BJ (cell line): ENCODE measurements at regions not wholly inside any gene's neighbourhood (a gene's known extent, or its start where the extent isn't known, plus 50 kb on each side); places are given as distances from the start of the nearest gene placed in this dataset.
A peak's percentile ranks its signal among the peaks of the same experiment; 100 is the strongest.

ENCODE experiments used
- CTCF ChIA-PET: fragments of 350-600 bp; formaldehyde crosslinking; extraction: SDS; loops from one replicate; lab custom pipeline; 2021; ENCODE audit warnings: antibody characterized with exemption, inconsistent platforms; lab: Yijun Ruan, JAX
- POLR2A ChIA-PET: fragments of 300-600 bp; sonication (Branson Sonifier 250); formaldehyde crosslinking; extraction: SDS; loops from one replicate; lab custom pipeline; 2021; ENCODE audit warnings: antibody characterized with exemption; lab: Charles Lee
- DNase-seq: peaks from one replicate; pipeline ENCODE4 v3.0.0-alpha.2; 2011; ENCODE audit warnings: low read depth
- H3K27me3 ChIP-seq: 2 replicates; pipeline ENCODE4 v1.6.0; 2011; ENCODE audit warnings: low read length; ENCODE audit not compliant: control insufficient read depth, insufficient read depth
- H3K36me3 ChIP-seq: 2 replicates; pipeline ENCODE4 v1.5.1; 2011; ENCODE audit warnings: low read length; ENCODE audit not compliant: control insufficient read depth, insufficient read depth
- H3K4me3 ChIP-seq: 2 replicates; pipeline ENCODE4 v1.5.1; 2011; ENCODE audit warnings: low read depth, mild to moderate bottlenecking, control low read depth, low read length
- TF ChIP-seq, protein P1 (sequence below): IDR thresholded peaks from 2 replicates; pipeline ENCODE4 v1.5.1; 2011; ENCODE audit warnings: low read depth, mild to moderate bottlenecking, control low read depth, inconsistent platforms, low read length, moderate library complexity; ENCODE audit not compliant: insufficient read depth

DNA sequence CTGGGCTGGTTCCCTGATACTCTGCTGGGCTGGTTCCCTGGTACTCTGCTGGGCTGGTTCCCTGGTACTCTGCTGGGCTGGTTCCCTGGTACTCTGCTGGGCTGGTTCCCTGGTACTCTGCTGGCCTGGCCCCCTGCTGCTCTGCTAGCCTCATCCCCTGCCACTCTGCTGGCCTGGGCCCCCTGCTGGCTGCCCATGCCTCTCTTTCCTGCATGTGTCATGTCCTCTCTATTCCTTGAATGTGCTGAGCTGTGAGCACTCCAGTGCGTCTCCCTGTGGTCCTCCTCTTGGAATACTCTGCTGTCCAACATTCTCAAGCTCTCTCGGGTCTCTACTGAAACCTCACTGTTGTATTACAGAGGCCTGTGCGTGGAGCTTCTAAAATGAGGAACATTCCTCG is 216.3 kb downstream of the RNF144A start:
- Histone ChIP-seq H3K36me3 (no peaks in the 10 kb centered on the region), H3K27me3 (no peaks in the 10 kb centered on the region), H3K4me3 (no peak overlapping the region)
- POLR2A ChIA-PET = no interaction called here
- TF ChIP-seq, protein P1, sequence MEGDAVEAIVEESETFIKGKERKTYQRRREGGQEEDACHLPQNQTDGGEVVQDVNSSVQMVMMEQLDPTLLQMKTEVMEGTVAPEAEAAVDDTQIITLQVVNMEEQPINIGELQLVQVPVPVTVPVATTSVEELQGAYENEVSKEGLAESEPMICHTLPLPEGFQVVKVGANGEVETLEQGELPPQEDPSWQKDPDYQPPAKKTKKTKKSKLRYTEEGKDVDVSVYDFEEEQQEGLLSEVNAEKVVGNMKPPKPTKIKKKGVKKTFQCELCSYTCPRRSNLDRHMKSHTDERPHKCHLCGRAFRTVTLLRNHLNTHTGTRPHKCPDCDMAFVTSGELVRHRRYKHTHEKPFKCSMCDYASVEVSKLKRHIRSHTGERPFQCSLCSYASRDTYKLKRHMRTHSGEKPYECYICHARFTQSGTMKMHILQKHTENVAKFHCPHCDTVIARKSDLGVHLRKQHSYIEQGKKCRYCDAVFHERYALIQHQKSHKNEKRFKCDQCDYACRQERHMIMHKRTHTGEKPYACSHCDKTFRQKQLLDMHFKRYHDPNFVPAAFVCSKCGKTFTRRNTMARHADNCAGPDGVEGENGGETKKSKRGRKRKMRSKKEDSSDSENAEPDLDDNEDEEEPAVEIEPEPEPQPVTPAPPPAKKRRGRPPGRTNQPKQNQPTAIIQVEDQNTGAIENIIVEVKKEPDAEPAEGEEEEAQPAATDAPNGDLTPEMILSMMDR = 0 out of 2 replicates have a peak, but pooled peaks have one; percentile 7
- CTCF ChIA-PET = no interaction called here
- no peak for DNase-seq

DNA sequence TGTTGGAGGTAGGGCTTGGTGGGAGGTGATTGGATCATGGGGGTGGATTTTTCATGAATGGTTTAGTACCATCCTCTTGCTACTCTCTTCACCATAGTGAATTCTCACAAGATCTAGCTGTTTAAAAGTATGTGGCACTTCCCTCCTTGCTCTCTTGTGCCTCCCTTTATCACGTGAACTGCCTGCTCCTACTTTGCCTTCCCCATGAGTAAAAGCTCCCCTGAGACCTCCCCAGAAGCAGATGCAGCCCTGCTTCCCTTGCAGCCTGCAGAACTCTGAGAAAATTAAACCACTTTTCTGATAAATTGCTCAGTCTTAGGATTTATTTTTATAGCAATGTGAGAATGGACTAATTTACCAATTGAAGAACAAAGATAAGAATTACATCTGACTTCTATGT is 223.1 kb downstream of the RNF144A start:
- Histone ChIP-seq H3K4me3 (no peak overlapping the region), H3K36me3 (no peaks in the 10 kb centered on the region), H3K27me3 (no peaks in the 10 kb centered on the region)
- TF ChIP-seq, protein P1 = no peak
- DNase-seq = no peak
- ChIA-PET CTCF (no interaction called here), POLR2A (no interaction called here)

DNA sequence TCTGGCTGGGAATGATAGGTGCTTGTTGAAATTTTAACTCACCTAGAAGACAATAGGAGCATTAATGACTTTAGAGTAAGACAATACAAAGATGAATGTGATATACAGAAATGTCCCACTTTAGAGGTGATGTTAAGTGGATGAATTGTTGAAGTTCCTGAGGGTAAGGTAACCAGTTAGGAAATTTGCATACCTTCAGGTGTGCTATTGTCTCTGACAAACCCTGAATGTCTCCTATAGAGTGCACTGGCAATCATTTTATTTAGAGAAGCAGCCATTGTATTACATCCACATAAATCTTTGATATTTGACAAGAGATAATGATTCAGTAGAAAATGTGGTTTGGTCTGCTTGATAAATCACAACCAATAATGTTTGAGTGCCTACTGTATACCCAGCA is 228.5 kb downstream of the RNF144A start:
- ChIA-PET POLR2A (no interaction called here), CTCF (no interaction called here)
- Histone ChIP-seq H3K4me3 (no peak overlapping the region), H3K36me3 (no peaks in the 10 kb centered on the region), H3K27me3 (no peaks in the 10 kb centered on the region)
- TF ChIP-seq, protein P1 = no peak
- no peak for DNase-seq

DNA sequence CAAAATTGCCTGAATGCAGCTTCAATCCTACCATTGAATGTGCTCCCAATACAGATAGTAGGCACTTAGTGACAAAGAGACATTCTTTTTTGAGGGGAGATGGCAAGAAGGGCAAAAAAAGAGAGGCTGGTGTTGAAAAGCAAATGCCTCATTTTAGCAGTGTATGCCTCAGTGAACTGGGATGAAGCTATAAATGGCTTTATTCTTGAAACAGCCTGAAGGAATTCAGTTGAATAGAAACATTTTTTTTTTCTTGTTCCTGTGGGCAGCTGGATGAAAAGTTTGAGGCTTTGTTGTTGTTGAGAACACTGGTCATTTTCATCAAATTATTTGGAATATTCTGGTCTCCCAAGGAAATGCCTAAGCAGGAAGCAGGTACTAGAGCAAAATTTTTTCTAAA is 228.9 kb downstream of the RNF144A start:
- Histone ChIP-seq H3K36me3 (no peaks in the 10 kb centered on the region), H3K4me3 (no peak overlapping the region), H3K27me3 (no peaks in the 10 kb centered on the region)
- POLR2A ChIA-PET = no interaction called here
- CTCF ChIA-PET = no interaction called here
- TF ChIP-seq, protein P1 = no peak
- DNase-seq = no peak

DNA sequence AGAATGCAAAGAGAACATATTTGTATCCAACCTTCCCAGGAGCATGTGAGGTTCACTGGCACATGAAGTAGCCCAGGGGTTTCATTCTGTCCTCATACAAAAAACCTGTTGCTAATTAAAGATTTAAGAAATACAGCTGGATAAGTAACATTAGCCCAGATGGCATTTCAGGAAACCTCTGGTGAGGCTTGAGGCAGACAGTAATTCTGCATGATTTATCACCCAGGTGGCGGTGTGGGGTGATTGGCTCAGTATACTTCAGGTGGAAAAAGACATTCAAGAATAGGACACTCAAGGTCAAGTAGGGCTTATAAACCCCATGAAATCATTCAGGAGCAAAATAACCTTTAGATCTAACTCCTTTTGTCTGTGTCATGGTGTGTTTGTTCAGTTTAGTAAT is 237.4 kb downstream of the RNF144A start:
- ChIA-PET CTCF (no interaction called here), POLR2A (no interaction called here)
- DNase-seq = no peak
- H3K4me3 ChIP-seq = no peak overlapping the region
- no peaks in the 10 kb centered on the region for H3K27me3 ChIP-seq
- no peaks in the 10 kb centered on the region for H3K36me3 ChIP-seq
- TF ChIP-seq, protein P1 = no peak
